ENCODE measurements at regions not wholly inside any gene's neighbourhood (a gene's known extent, or its start where the extent isn't known, plus 50 kb on each side); places are given as distances from the start of the nearest gene placed in this dataset.

GRCh38 chr17:79521225-79521624, 89.6 kb downstream of the RBFOX3 start:
- DNase-seq (ENCODE audit: low read depth): no peak

DNA sequence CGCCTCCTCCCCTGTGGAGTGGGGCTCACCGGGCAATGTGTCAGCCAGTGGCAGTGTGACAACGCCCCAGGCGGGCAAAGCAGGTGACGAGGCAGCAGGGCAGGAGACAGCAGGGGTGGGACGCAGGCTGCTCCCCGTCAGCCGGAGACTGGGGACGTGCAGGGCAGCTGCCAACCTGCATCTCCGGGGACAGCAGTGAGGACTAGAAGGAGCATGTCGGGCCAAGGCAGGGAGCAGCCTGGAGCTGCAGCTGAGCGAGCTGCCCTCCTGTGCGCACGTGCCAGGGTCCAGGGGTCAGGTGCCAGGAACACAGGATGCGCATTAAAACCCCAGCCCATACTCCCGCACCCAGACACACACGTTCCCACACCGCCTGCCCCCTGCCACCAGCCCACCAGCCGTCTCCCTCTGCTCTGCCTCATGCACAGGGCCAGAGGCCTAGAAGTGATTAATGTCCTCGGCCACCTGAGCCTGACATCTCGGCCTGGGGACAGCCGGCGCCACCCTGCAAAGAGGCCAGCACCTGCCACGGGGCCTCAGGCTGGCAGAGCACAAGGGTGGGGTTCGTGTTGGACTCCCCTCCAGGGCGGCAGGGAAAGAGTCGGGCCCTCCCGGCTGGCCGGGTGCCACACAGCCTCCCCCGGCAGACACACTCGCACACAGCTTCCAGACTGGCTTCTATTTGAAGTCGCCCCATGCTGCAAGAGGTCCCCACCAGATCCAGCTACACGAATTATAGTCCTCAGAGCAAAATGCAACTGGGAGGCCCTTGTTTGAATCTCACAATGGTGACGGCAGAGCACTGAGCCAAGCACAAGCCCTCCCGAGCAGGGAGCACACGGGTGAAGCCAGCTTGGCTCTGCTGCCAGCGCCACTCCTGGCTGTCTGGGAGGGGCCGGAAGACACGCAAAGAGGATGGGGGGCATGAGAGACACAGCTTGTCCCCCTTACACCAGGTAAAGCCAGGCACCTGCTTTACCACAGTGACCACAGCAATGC, 90.4 kb downstream of the RBFOX3 start:
- DNase-seq (ENCODE audit: low read depth): no peak

GRCh38 chr17:79519601-79520000, 91.2 kb downstream of the RBFOX3 start:
- DNase-seq (ENCODE audit: low read depth): no peak

DNA sequence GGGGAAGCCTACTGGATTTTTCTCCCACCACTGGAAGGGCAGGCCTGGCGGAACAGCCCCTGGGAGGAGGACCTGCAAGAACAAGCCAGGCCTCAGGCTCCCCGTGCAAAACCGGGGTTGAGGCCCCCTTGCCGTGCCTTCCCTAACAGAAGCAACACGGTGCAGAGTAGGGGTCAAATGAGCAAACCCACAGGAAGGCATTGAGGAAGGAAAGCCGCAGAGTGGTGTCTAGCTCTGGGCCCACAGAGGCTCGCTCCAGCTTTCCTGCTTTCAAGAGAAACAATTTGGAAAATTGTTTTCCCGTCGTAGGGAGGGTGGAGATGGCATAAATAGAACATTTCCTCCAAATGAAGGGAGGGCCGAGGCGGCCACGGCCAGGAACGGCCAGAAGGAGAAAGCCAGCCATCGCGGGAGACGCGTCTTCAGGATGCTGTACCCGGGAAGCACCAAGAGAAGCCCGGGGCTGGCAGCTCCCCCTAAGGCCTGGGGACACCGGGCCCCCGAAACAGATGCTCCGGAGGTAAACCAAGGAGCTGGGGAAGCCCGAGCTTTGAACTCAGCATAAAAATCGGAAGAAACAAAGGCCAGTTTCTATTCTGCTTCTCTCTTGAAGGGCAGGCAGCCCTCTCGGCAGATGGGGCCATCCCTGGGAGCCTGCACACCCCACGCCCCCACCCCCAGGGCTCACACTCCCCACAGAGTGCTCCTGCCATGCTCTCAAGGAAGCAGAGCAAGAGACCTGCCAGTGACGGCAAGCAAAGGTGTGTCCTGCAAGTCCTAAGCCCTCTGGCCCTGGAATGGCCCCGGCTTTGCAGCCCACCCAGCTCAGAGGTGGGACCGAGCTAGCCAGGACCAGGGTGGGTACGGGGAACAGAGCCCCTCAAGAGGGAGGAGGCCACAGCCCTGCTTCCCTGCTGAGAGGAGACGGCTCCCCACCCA, 92.0 kb downstream of the RBFOX3 start:
- DNase-seq (ENCODE audit: low read depth): no peak

- no peak for DNase-seq (ENCODE audit: low read depth)
Measured at GRCh38 chr17:79517827-79518584, 92.8 kb downstream of the RBFOX3 start.

GRCh38 chr17:79515646-79516571, 94.9 kb downstream of the RBFOX3 start:
- DNase-seq (ENCODE audit: low read depth): no peak

- DNase-seq (ENCODE audit: low read depth): no peak
Measured at GRCh38 chr17:79515110-79515509, 95.7 kb downstream of the RBFOX3 start.

DNA sequence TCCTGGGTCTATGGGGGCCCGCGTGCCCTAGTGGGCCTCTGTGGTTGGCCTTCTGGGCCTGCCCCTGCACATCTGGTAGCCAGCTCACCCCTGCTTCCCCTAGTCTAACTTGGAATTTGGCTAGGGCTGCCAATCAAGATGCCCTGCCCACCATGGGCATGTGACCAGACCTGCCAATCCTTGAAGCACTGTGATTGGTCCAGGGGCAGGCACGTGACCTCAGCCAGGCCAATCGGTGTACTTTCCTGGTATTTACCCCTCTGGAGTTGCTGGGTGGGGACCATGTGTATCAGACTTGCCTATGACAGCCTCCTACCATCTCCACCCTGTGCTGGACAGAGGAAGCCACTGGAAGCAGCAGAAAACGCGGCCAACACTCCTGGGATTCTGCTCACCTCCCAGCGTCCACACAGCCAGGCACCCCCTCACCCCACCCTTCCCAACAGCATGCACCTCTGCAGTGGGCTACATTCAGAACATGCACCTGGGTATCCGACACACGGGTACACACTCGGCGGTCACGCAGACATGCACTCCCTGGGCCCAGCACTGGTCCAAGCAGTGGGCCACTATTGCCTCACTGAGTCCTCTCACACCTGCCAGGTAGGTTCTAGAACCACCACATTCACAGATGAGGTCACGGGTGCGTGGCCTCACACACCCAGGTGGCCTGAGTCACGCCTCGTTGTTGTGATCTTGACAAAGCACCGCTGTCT, 96.9 kb downstream of the RBFOX3 start:
- no peak for DNase-seq (ENCODE audit: low read depth)

DNA sequence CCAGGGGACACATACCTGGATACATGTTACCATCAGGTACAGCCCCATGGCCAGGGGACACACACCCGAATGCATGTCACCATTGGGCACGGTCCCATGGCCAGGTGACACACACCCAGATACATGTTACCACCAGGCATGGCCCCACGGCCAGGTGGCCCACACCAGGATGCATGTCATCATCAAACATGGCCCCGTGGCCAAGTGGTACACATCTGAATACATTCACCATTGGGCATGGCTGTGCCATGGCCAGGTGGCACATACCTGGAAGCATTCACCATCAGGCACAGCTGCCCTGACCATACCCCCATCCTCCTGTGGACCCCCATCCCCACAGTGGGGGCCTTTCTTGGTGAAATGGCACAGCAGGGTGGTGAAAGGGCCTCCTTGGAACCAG, 97.6 kb downstream of the RBFOX3 start:
- DNase-seq (ENCODE audit: low read depth): no peak

GRCh38 chr17:79511471-79511870, 99.4 kb downstream of the RBFOX3 start:
- DNase-seq (ENCODE audit: low read depth): no peak

DNA sequence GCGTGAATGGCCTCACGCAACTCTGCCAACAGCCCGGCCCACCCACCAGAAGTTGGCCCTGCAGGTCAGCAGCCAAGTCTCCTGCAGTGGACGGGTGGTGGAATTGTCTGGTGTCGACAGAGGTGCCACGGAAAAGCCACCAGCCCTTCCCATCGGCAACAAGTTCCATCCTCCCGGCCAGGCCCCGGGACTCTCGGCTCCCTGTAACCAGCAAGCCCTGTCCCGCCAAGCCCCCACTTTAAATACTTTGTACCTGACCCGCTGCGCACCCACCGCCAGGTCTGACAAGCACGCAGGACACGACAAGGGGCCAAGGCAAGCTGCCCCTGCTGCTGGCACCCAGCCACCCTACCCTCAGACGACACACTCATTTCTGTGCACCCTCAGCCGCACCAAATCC, 100.8 kb downstream of the RBFOX3 start:
- no peak for DNase-seq (ENCODE audit: low read depth)

DNA sequence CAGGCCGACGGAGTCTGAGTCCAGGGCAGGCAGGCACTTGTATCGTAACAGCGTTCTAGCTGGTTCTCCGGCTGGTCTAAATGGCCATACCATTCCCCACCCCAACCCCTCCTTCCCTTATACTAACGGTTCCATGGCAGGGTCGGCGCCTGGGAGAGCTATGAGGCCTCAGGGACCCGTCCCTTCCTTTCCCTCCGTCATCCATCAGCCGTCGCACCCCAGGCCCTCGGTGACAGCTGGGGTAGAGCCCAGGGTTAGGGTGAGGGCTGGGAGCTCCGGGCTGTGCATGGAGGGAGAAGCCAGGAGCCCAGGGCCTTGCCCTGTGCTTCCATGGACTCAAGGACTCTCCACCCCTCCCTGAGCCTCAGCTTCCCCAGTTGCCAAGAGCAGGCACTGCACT, 101.4 kb downstream of the RBFOX3 start:
- no peak for DNase-seq (ENCODE audit: low read depth)

DNA sequence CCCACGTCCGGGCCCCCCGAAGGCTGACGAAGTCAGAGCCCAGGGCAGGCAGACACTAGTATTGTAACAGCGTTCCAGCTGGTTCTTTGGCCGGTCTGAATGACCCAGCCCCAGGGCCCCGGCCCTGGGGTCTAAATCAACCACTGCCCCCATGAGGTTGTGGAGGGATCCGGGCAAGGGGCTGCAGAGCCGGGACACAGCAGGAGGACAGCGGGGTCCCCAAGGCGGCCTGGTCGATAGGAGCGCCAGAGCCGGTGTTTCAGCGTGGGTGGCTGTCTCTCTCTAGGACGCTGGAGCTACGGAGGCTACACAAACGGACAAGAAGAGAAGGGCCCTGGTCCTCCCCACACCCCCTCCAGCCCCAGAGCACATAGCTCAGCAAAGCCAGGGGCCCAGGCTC, 101.8 kb downstream of the RBFOX3 start:
- no peak for DNase-seq (ENCODE audit: low read depth)

DNA sequence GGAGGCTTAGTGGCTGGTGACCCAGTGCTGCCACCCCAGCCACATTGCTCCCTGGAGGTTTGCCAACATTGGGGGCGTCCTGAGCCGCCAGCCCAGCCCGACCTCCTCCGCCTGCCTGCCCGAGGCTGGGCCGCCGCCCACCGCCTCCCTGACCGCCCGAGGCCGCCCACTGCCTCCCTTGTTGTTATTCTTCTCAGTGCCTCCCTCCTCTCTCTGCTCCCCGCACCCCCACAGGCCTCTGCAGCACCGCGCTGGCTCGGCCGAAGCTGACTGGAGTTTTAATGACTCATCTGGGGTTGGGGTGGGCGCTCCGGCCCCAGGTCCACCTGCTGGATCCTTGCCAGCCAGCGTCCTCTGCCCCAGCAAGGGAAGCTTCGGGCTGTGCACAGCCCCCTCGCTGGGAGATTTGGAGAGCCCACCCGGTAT, 102.5 kb downstream of the RBFOX3 start:
- DNase-seq (ENCODE audit: low read depth): no peak

DNA sequence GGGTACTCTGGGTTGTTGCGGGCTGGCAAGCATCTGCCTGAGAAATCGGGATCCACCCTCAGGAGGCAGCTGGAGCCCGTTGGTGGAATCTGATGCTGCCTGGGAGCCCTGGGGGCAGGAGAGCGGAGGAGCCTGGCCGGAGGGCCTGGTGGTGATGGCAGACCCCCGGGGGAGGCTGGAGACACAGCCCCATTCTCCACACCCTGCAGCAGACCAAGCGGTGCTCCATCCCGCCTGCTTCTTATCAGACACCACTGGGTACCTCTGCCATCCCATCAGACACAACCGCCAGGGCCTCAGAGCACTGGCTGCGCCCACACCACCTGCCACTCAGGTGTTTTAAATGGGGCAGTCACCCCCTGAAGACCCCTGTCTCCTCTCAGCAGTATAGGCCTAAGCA, 103.9 kb downstream of the RBFOX3 start:
- no peak for DNase-seq (ENCODE audit: low read depth)

DNA sequence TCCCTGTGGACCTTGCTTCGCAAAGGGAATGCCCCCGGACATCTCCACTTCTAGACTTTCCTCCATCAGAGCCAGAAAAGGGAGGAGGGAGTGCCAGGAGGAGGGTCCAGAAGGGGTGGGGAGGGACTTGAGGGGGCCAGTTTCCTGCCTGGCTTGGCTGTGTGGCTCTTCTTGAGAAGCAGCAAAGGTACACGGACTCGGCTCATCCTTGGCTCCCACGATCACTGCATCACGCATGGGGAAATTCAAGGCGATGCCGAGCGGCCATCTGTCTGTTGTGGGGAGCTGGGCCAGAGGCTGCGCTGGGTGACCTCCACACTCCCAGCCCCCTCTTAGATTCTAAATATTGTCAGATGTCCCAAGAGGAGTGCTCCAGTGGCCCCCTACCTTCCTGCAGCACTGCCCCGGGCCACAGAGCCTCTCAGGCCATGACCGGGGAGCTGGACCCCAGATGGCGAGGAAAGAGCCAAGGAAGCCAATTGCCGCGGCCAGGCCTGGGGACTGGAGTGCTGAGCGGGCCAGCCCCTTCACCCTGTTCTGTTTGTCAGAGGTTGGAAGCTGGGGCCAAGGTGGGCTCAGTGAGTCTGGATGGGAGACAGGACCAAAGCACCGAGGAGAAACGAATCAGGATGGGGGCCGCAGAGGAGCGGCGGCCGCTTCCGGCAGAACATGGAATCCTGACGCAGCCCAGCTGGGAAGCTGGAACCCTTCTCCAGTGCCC, 104.5 kb downstream of the RBFOX3 start:
- DNase-seq (ENCODE audit: low read depth): no peak

DNA sequence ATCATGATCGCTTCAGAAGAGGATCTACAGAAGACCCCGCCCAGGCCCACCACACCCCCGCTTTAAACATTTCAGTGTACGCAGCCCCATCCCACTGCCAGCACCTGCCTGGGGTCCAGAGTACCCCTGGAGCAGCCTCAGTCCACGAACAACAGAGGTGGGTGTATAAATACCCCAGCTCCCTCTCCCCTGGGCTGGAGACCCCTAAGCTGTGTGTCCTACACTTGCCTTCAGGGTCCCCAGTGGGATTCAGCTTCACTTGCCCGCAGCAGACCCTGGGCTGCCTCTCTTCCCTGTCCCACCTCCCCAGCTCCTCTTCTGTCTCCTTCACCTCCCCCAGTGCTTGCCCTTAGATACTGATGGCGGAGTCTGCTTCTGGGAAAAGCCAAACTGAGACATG, 105.7 kb downstream of the RBFOX3 start:
- DNase-seq (ENCODE audit: low read depth): no peak

DNA sequence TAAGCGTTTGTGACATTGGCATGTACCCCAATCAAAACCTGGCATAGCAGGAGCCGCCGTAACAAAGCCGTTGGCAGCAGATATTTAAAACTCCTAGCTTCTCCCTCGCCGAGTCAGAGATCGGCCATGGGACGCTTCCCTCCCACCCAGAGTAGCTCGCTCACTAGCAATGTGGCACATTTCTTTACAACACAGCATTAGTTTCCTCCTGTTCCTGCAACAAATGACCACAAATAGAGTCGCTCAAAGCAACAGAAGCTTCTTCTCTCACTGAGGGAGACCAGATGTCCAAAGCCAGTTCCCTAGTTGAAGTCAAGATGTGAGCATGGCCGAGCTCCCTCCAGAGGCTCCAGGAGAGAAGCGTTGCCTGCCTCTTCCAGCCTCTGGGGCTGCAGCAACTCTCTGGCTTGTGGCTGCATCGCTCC, 106.7 kb downstream of the RBFOX3 start:
- no peak for DNase-seq (ENCODE audit: low read depth)

- DNase-seq (ENCODE audit: low read depth): no peak
Measured at GRCh38 chr17:79503126-79503839, 107.6 kb downstream of the RBFOX3 start.
